Endothelial cell of umbilical vein (primary cell): ENCODE measurements at regions not wholly inside any gene's neighbourhood (a gene's known extent, or its start where the extent isn't known, plus 50 kb on each side); places are given as distances from the start of the nearest gene placed in this dataset.

Experiments
- BruUV-seq: library from RNA; stranded (reverse); fragments of 400-500 nt; replicated peaks from 2 replicates; lab custom pipeline; 2021; lab: Mats Ljungman, UMichigan
- CTCF ChIA-PET: fragments of 300-600, 350-600 bp; sonication (Branson Sonifier 250); formaldehyde crosslinking; loops from one replicate; lab custom pipeline; 2021; ENCODE audit warnings: antibody characterized with exemption, inconsistent platforms; lab: Charles Lee
- POLR2A ChIA-PET: fragments of 300-600, 350-600 bp; sonication (Branson Sonifier 250); formaldehyde crosslinking; loops from one replicate; lab custom pipeline; 2021; ENCODE audit warnings: antibody characterized with exemption, inconsistent platforms; lab: Charles Lee
- DNase-seq: peaks from one replicate; pipeline ENCODE4 v3.0.0-alpha.2; 2011; ENCODE audit warnings: low read depth, low spot score
- FAIRE-seq: peaks from 2 replicates; lab custom pipeline; 2011; peaks lifted over from hg19 to GRCh38; lab: Jason Lieb, UNC
- H2AFZ ChIP-seq: 2 replicates; pipeline ENCODE4 v1.6.0; 2012; ENCODE audit warnings: low read depth, low read length, control low read depth, inconsistent platforms
- H3K27ac ChIP-seq: 2 replicates; pipeline ENCODE4 v1.5.1; 2011; ENCODE audit warnings: low read depth, mild to moderate bottlenecking, control low read depth, low read length, moderate library complexity; ENCODE audit not compliant: insufficient read depth
- H3K27me3 ChIP-seq, 2 experiments: 2 replicates each; pipeline versions ENCODE4 v1.6.0 to v1.6.1; 2011; ENCODE audit warnings: low read length in 2 of 2, mixed read lengths in 1 of 2; ENCODE audit not compliant: control insufficient read depth in 2 of 2, insufficient read depth in 2 of 2
- H3K36me3 ChIP-seq, 2 experiments: 2 replicates in 1 of 2; 3 replicates in 1 of 2; pipeline ENCODE4 v1.5.1; 2011; ENCODE audit warnings: low read length in 2 of 2, mild to moderate bottlenecking in 1 of 2, moderate library complexity in 1 of 2; ENCODE audit not compliant: control insufficient read depth in 2 of 2, insufficient read depth in 2 of 2; ENCODE audit errors: extremely low read depth in 1 of 2
- H3K4me1 ChIP-seq: 3 replicates; pipeline ENCODE4 v1.5.1; 2011; ENCODE audit warnings: mild to moderate bottlenecking, low read length; ENCODE audit not compliant: control insufficient read depth, insufficient read depth; ENCODE audit errors: extremely low read depth
- H3K4me2 ChIP-seq: 2 replicates; pipeline ENCODE4 v1.6.1; 2011; ENCODE audit warnings: low read length, control low read depth, mixed read lengths; ENCODE audit not compliant: insufficient read depth
- H3K4me3 ChIP-seq, 3 experiments: fragments of 200-600 bp in 1 of 3; sonication (generic), shearing (Covaris generic) in 1 of 3; replicated peaks in 1 of 3; 2 replicates each; pipeline ENCODE4 v1.5.1; 2011 to 2016; ENCODE audit warnings: control low read depth in 3 of 3, low read length in 3 of 3, mild to moderate bottlenecking in 2 of 3, inconsistent platforms in 1 of 3, low read depth in 1 of 3, moderate library complexity in 1 of 3; ENCODE audit not compliant: insufficient read depth in 1 of 3
- H3K79me2 ChIP-seq: 2 replicates; pipeline ENCODE4 v1.6.0; 2012; ENCODE audit warnings: low read length, inconsistent platforms; ENCODE audit not compliant: control insufficient read depth, insufficient read depth
- H3K9ac ChIP-seq: replicated peaks from 2 replicates; pipeline ENCODE3; 2011; ENCODE audit warnings: low read length, control low read depth; ENCODE audit not compliant: insufficient read depth; ENCODE audit errors: extremely low read depth
- H3K9me1 ChIP-seq: replicated peaks from 3 replicates; pipeline ENCODE4 v1.6.0; 2011; ENCODE audit warnings: mild to moderate bottlenecking, low read length; ENCODE audit not compliant: control insufficient read depth, insufficient read depth; ENCODE audit errors: extremely low read depth
- H3K9me3 ChIP-seq: replicated peaks from 2 replicates; pipeline ENCODE4 v1.5.1; 2012; ENCODE audit warnings: low read length, inconsistent platforms; ENCODE audit not compliant: control insufficient read depth, insufficient read depth
- H4K20me1 ChIP-seq: replicated peaks from 2 replicates; pipeline ENCODE3; 2011; ENCODE audit warnings: mild to moderate bottlenecking, low read length; ENCODE audit not compliant: control insufficient read depth, insufficient read depth; ENCODE audit errors: extremely low read depth
- EZH2 ChIP-seq: IDR thresholded peaks from 2 replicates; pipeline ENCODE4 v1.6.1; 2012; ENCODE audit warnings: borderline replicate concordance, low read depth, mild to moderate bottlenecking, moderate library complexity, low read length, inconsistent platforms; ENCODE audit not compliant: severe bottlenecking
- FOS ChIP-seq: IDR thresholded peaks from 2 replicates; pipeline ENCODE4 v1.6.1; 2011; ENCODE audit warnings: mild to moderate bottlenecking, low read length, moderate library complexity, borderline replicate concordance; ENCODE audit not compliant: insufficient read depth
- GATA2 ChIP-seq: IDR thresholded peaks from 2 replicates; pipeline ENCODE4 v1.7.0; 2011; ENCODE audit warnings: low read depth, mild to moderate bottlenecking, moderate library complexity, mixed read lengths, low read length; ENCODE audit not compliant: insufficient read length, insufficient read depth
- JUN ChIP-seq: IDR thresholded peaks from 2 replicates; pipeline ENCODE4 v1.6.1; 2011; ENCODE audit warnings: borderline replicate concordance, low read depth; ENCODE audit not compliant: insufficient read length, insufficient read depth
- MYC ChIP-seq: IDR thresholded peaks from one replicate; pipeline ENCODE4 v1.6.1; 2011; ENCODE audit warnings: mild to moderate bottlenecking, low read depth, low read length
- POLR2A ChIP-seq: IDR thresholded peaks from 2 replicates; pipeline ENCODE4 v1.6.1; 2012; ENCODE audit warnings: low read depth, mild to moderate bottlenecking, control low read depth, low read length
- POLR2AphosphoS5 ChIP-seq: IDR thresholded peaks from 2 replicates; pipeline ENCODE4 v1.6.1; 2012; ENCODE audit warnings: low read depth, mild to moderate bottlenecking, control low read depth, low read length, moderate library complexity; ENCODE audit not compliant: insufficient read depth
- dilution Hi-C: fragments of 300-500 bp; cut with MboI; formaldehyde crosslinking; loops from one replicate; pipeline ENCODE4 v1.15.0; 2019; ENCODE audit warnings: low sequenced_read_pairs; ENCODE audit not compliant: extremely low pct_ligation_motif_present
- intact Hi-C: fragments of 100-400 bp; cut with micrococcal nuclease; formaldehyde crosslinking; loops from one replicate; pipeline ENCODE4 v1.10.0; 2022
- TF ChIP-seq, protein P1 (sequence below): IDR thresholded peaks from 2 replicates; pipeline ENCODE4 v1.6.1; 2011; ENCODE audit not compliant: insufficient read depth, insufficient read length
- TF ChIP-seq, protein P2 (sequence below), 2 donors: IDR thresholded peaks; 1 replicate in 1 of 2; 2 replicates in 1 of 2; pipeline ENCODE4 v1.5.1; 2011; ENCODE audit warnings: low read length in 2 of 2, mild to moderate bottlenecking in 2 of 2, moderate library complexity in 2 of 2, control low read depth in 1 of 2, inconsistent platforms in 1 of 2, low read depth in 1 of 2; ENCODE audit not compliant: insufficient read depth in 1 of 2; ENCODE audit errors: extremely low read depth in 1 of 2

DNA sequence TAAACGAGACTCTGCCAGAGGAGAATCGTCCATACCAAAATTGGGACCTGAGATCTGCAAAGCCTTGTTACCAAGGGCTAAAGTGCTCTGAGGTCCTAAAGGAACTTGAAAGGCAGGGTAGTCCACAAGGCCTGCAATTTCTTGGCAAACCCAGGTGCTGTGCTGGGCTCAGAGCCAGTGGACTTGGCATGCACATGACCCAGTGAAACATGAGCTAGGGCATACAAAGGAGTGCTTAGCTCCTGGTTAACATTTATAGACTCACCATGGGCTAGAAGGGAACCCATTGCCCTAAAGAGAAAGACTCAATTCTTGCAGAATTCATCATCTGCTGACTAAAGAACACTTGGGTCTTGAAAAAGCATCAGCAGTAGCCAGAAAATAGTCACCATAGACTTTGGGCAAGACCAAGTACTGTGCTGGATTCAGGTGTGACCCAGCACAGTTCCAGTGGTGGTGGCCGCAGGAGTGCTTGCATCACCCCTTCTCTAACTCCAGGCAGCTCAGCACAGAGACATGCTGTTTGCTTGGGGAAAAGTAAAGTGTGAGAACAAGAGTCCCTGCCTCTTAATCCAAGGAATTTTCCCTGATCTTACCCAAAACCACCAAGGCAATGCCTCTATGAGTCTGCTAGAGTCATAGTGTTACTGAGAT is 1069.4 kb upstream of the ADGRL2 start:
- intact Hi-C loops = no loop called here
- Histone ChIP-seq H3K4me1 (no peaks in the 10 kb centered on the region), H3K36me3 (no peaks in the 10 kb centered on the region), H3K4me2 (no peak overlapping the region), H2AFZ (no peak overlapping the region), H3K27ac (no peak overlapping the region), H4K20me1 (no peaks in the 10 kb centered on the region), H3K27me3 (no peaks in the 10 kb centered on the region), H3K9ac (no peak overlapping the region), H3K9me3 (no peaks in the 10 kb centered on the region), H3K79me2 (no peaks in the 10 kb centered on the region), H3K9me1 (no peaks in the 10 kb centered on the region), H3K4me3 (no peak overlapping the region)
- TF ChIP-seq MYC (no peak), GATA2 (no peak), FOS (no peak)
- TF ChIP-seq, protein P1, sequence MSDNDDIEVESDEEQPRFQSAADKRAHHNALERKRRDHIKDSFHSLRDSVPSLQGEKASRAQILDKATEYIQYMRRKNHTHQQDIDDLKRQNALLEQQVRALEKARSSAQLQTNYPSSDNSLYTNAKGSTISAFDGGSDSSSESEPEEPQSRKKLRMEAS = no peak
- TF ChIP-seq, protein P2, sequence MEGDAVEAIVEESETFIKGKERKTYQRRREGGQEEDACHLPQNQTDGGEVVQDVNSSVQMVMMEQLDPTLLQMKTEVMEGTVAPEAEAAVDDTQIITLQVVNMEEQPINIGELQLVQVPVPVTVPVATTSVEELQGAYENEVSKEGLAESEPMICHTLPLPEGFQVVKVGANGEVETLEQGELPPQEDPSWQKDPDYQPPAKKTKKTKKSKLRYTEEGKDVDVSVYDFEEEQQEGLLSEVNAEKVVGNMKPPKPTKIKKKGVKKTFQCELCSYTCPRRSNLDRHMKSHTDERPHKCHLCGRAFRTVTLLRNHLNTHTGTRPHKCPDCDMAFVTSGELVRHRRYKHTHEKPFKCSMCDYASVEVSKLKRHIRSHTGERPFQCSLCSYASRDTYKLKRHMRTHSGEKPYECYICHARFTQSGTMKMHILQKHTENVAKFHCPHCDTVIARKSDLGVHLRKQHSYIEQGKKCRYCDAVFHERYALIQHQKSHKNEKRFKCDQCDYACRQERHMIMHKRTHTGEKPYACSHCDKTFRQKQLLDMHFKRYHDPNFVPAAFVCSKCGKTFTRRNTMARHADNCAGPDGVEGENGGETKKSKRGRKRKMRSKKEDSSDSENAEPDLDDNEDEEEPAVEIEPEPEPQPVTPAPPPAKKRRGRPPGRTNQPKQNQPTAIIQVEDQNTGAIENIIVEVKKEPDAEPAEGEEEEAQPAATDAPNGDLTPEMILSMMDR (IDR thresholded peaks at IDR 0.05; ENCODE audit: extremely low read depth in 1 of 2, insufficient read depth in 1 of 2, low read depth in 1 of 2, low read length in 2 of 2) = no peak
- FAIRE-seq (no peak), DNase-seq (no peak)
- BruUV-seq = no TSS peak
- CTCF ChIA-PET = interaction anchor here (0.6 kb wide), 1 partner anchor 801 kb away, joined by 3 read pairs; no protein-coding TSS in a partner anchor
- dilution Hi-C loops = no loop called here
- POLR2A ChIA-PET = no interaction called here

DNA sequence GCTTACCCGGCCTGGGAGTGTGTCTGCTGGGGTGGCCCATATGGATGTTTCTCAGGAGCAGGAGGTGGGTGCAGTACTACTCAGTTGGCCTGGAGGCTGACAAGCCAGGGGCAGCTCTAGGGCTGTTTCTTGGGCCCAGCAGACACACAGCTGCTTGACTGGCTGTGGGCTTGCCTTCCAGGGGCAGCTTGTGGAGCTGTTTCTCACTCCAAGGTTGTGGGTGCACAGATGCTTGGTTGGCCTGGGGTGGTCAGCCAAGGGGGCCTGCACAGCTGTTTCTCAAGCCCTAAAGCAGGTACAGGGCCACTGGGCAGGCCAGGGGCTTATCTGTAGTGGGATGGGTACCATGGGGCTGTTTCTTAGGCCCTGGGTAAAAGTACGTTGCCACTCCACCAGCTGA is 1078.1 kb upstream of the ADGRL2 start:
- Histone ChIP-seq H4K20me1 (no peaks in the 10 kb centered on the region), H3K27ac (no peak overlapping the region), H3K9ac (no peak overlapping the region), H3K36me3 (no peaks in the 10 kb centered on the region), H3K79me2 (no peaks in the 10 kb centered on the region), H3K27me3 (no peaks in the 10 kb centered on the region), H3K9me3 (no peaks in the 10 kb centered on the region), H2AFZ (no peak overlapping the region), H3K4me2 (no peak overlapping the region), H3K9me1 (no peaks in the 10 kb centered on the region), H3K4me1 (peaks cover 3% of the 10 kb centered on the region), H3K4me3 (no peak overlapping the region)
- dilution Hi-C loops = no loop called here
- FAIRE-seq (no peak), DNase-seq (no peak)
- no TSS peak for BruUV-seq
- ChIA-PET CTCF (interaction anchor here (0.9 kb wide), 1 partner anchor 19 kb away, joined by 3 read pairs; no protein-coding TSS in a partner anchor), POLR2A (no interaction called here)
- intact Hi-C loops = no loop called here
- TF ChIP-seq, protein P1 = no peak
- TF ChIP-seq EZH2 = no peak
- no peak for TF ChIP-seq FOS
- no peak for TF ChIP-seq POLR2A
- TF ChIP-seq POLR2AphosphoS5 = no peak
- TF ChIP-seq JUN = no peak
- no peak for TF ChIP-seq GATA2
- no peak for TF ChIP-seq MYC
- TF ChIP-seq, protein P2 (IDR thresholded peaks at IDR 0.05; ENCODE audit: extremely low read depth in 1 of 2, insufficient read depth in 1 of 2, low read depth in 1 of 2, low read length in 2 of 2) = no peak
